ENCODE measurements at regions not wholly inside any gene's neighbourhood (a gene's known extent, or its start where the extent isn't known, plus 50 kb on each side); places are given as distances from the start of the nearest gene placed in this dataset.
"Not testable (repeated sequence)": the region's sequence is repeated elsewhere in the genome, so short reads cannot be mapped to it uniquely, and the experiment has no call there.

DNA sequence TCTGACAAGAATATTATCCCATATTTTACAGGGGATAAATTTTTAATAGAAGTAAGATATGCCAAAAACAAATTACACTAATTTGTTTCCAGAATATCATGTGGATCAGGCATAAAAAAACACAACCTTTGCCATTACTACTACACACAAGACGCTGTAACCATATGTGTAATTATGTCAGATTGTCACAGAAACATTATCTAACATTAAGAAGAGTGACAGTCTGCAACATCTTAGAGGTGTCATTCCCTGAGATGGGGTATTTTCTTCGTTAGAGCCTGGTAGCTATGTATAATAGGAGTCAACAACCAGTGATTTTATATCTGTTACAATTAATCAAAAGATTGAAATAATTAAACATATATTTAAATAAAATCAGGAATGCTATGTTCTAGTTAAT, 518.9 kb downstream of the RERGL start:
- no peaks in the 10 kb centered on the region for H3K4me1 ChIP-seq (ENCODE audit: control insufficient read depth in 5 of 5, insufficient read depth in 5 of 5, low read length in 5 of 5)
- H3K36me3 ChIP-seq (ENCODE audit: control insufficient read depth in 5 of 5, insufficient read depth in 5 of 5, low read length in 5 of 5): no peaks in the 10 kb centered on the region
- H3K4me3 ChIP-seq (ENCODE audit: low read depth in 1 of 5, low read length in 5 of 5): no peak overlapping the region
- no peak overlapping the region for H3K27ac ChIP-seq (ENCODE audit: low read depth, low read length)
- H3K9ac ChIP-seq (ENCODE audit: low read length in 5 of 5): no peak overlapping the region
- no peaks in the 10 kb centered on the region for H3K27me3 ChIP-seq (ENCODE audit: control insufficient read depth in 5 of 5, insufficient read depth in 4 of 5, low read length in 5 of 5)
- H3K9me3 ChIP-seq (ENCODE audit: control insufficient read depth in 5 of 5, low read length in 5 of 5): no peaks in the 10 kb centered on the region

DNA sequence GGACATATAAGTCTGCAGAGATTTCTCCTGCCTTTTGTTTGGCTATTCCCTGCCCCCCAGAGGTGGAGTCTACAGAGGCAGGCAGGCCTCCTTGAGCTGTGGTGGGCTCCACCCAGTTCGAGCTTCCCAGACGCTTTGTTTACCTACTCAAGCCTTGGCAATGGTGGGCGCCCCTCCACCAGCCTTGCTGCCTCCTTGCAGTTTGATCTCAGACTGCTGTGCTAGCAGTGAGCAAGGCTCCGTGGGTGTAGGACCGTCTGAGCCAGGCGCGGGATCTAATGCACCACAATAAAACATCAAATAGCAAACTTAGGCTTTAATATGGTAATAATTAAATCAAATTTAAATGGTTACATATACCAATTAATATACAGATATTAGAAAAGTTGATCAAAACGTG, 525.4 kb downstream of the RERGL start:
- not testable (repeated sequence) for H3K4me3 ChIP-seq (ENCODE audit: low read depth in 1 of 5, low read length in 5 of 5); H3K9me3 ChIP-seq (ENCODE audit: control insufficient read depth in 5 of 5, low read length in 5 of 5)

DNA sequence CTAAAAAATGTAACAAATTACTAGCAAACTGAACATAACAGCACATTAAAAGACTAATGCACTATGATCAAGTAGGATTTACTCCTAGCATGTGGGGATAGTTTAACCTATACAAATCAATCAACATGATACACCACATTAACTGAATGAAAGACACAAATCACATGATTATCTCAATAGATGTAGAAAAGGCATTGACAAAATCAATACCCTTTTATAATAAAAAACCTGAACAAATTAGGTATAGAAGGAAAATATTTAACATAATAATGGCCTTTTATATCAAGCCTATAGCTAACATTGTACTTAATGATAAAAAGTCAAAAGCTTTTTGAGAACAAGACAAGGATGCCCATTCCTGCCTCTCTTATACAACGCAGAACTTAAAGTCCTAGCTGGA, 540.0 kb downstream of the RERGL start:
- Histone ChIP-seq H3K27me3 (ENCODE audit: control insufficient read depth in 5 of 5, insufficient read depth in 4 of 5, low read length in 5 of 5) (no peaks in the 10 kb centered on the region), H3K9ac (ENCODE audit: low read length in 5 of 5) (no peak overlapping the region), H3K4me1 (ENCODE audit: control insufficient read depth in 5 of 5, insufficient read depth in 5 of 5, low read length in 5 of 5) (no peaks in the 10 kb centered on the region), H3K4me3 (ENCODE audit: low read depth in 1 of 5, low read length in 5 of 5) (no peak overlapping the region), H3K27ac (ENCODE audit: low read depth, low read length) (no peak overlapping the region), H3K36me3 (ENCODE audit: control insufficient read depth in 5 of 5, insufficient read depth in 5 of 5, low read length in 5 of 5) (no peaks in the 10 kb centered on the region), H3K9me3 (ENCODE audit: control insufficient read depth in 5 of 5, low read length in 5 of 5) (peaks cover 4 to 20% (median 13%) of the 10 kb centered on the region in 5 donors)

More for the DNA sequence above, 525.4 kb downstream of the RERGL start:
- not testable (repeated sequence) for H3K4me1 ChIP-seq (ENCODE audit: control insufficient read depth in 5 of 5, insufficient read depth in 5 of 5, low read length in 5 of 5); H3K27me3 ChIP-seq (ENCODE audit: control insufficient read depth in 5 of 5, insufficient read depth in 4 of 5, low read length in 5 of 5); H3K9ac ChIP-seq (ENCODE audit: low read length in 5 of 5); H3K36me3 ChIP-seq (ENCODE audit: control insufficient read depth in 5 of 5, insufficient read depth in 5 of 5, low read length in 5 of 5); H3K27ac ChIP-seq (ENCODE audit: low read depth, low read length)

DNA sequence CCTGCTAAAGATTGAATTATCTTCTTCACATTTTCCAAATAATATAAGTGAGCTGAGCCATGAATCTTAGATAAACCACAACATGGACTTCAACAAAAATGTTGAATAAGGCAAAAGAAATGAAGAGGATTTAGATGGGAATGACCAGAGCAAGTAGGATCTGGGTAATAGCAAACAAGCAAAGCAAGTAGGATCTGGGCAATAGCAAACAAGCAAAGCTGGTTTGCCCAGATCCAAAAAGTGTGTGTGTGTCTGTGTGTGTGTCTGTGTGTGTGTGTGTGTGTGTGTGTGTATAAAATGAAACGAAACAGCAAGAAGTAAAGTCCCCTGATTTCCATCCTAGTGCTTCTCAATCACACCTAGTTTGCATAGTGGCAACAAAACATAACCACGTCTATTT, 549.1 kb downstream of the RERGL start:
- Histone ChIP-seq H3K9ac (ENCODE audit: low read length in 5 of 5) (no peak overlapping the region), H3K4me3 (ENCODE audit: low read depth in 1 of 5, low read length in 5 of 5) (no peak overlapping the region), H3K36me3 (ENCODE audit: control insufficient read depth in 5 of 5, insufficient read depth in 5 of 5, low read length in 5 of 5) (no peaks in the 10 kb centered on the region), H3K4me1 (ENCODE audit: control insufficient read depth in 5 of 5, insufficient read depth in 5 of 5, low read length in 5 of 5) (no peaks in the 10 kb centered on the region), H3K27ac (ENCODE audit: low read depth, low read length) (no peak overlapping the region), H3K27me3 (ENCODE audit: control insufficient read depth in 5 of 5, insufficient read depth in 4 of 5, low read length in 5 of 5) (no peaks in the 10 kb centered on the region), H3K9me3 (ENCODE audit: control insufficient read depth in 5 of 5, low read length in 5 of 5) (peaks cover 0 to 29% (median 18%) of the 10 kb centered on the region in 5 donors)

DNA sequence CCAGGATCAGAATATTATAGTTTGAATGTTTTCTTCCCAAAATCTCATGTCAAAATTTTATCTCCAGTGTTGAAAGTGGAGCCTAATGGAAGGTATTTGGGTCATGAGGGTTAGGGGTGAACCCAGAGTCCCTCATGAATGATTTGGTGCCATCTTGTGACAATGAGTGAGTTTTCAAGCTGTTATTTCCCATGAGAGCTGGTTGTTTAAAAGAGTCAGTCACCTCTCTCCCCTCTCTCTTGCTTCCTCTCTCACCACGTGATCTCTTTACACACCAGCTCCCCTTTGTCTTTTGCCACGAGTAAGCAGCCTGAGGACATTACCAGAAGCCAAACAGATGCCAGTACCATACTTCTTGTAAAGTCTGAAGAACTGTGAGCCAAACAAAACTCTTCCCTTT, 561.6 kb downstream of the RERGL start:
- H3K27ac ChIP-seq (ENCODE audit: low read depth, low read length): no peak overlapping the region
- no peaks in the 10 kb centered on the region for H3K27me3 ChIP-seq (ENCODE audit: control insufficient read depth in 5 of 5, insufficient read depth in 4 of 5, low read length in 5 of 5)
- H3K4me1 ChIP-seq (ENCODE audit: control insufficient read depth in 5 of 5, insufficient read depth in 5 of 5, low read length in 5 of 5): no peaks in the 10 kb centered on the region
- H3K9me3 ChIP-seq (ENCODE audit: control insufficient read depth in 5 of 5, low read length in 5 of 5): peaks cover 0 to 3% (median 0%) of the 10 kb centered on the region in 5 donors
- no peak overlapping the region for H3K9ac ChIP-seq (ENCODE audit: low read length in 5 of 5)
- H3K36me3 ChIP-seq (ENCODE audit: control insufficient read depth in 5 of 5, insufficient read depth in 5 of 5, low read length in 5 of 5): no peaks in the 10 kb centered on the region
- no peak overlapping the region for H3K4me3 ChIP-seq (ENCODE audit: low read depth in 1 of 5, low read length in 5 of 5)

DNA sequence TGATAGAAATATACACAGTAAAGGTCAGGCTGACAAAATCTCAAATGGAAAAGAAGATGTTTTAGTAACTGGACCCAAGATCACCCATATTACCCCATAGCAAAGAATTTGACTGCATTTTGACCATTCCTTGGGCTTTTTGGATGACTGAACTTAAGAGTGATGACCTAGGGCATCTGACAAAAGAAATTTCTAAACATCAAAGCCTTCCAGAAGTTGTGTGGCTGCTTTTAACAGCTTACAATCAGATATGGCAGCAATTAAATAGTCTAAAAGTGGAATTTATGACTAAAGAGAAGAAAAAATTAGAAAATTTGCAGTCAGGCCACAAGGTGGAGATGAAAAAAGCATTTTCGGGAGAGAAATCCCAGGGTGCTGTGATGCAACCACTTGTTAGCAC, 563.0 kb downstream of the RERGL start:
- Histone ChIP-seq H3K36me3 (ENCODE audit: control insufficient read depth in 5 of 5, insufficient read depth in 5 of 5, low read length in 5 of 5) (no peaks in the 10 kb centered on the region), H3K9ac (ENCODE audit: low read length in 5 of 5) (no peak overlapping the region), H3K4me1 (ENCODE audit: control insufficient read depth in 5 of 5, insufficient read depth in 5 of 5, low read length in 5 of 5) (no peaks in the 10 kb centered on the region), H3K9me3 (ENCODE audit: control insufficient read depth in 5 of 5, low read length in 5 of 5) (no peaks in the 10 kb centered on the region), H3K27me3 (ENCODE audit: control insufficient read depth in 5 of 5, insufficient read depth in 4 of 5, low read length in 5 of 5) (no peaks in the 10 kb centered on the region), H3K27ac (ENCODE audit: low read depth, low read length) (no peak overlapping the region), H3K4me3 (ENCODE audit: low read depth in 1 of 5, low read length in 5 of 5) (no peak overlapping the region)

DNA sequence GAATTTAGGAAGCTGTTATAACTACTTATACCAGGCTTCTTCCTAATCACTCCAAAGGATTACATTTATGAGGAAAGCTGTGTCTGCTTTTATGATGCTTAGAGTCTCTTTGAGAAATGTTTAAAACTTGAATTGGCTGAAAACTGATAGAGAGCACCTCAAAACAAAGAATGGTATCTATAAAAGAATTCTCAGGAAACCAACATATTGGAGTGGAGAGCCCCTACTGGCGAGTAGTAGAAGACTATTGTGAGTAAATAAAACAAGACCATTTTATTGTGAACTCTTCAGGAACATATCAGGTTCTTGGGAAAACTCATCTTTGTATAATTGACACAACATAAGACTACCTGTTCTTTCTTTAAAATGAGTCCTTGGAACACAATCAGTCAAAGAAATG, 578.6 kb downstream of the RERGL start:
- Histone ChIP-seq H3K36me3 (ENCODE audit: control insufficient read depth in 5 of 5, insufficient read depth in 5 of 5, low read length in 5 of 5) (no peaks in the 10 kb centered on the region), H3K27me3 (ENCODE audit: control insufficient read depth in 5 of 5, insufficient read depth in 4 of 5, low read length in 5 of 5) (no peaks in the 10 kb centered on the region), H3K4me1 (ENCODE audit: control insufficient read depth in 5 of 5, insufficient read depth in 5 of 5, low read length in 5 of 5) (no peaks in the 10 kb centered on the region), H3K27ac (ENCODE audit: low read depth, low read length) (no peak overlapping the region), H3K9me3 (ENCODE audit: control insufficient read depth in 5 of 5, low read length in 5 of 5) (no peaks in the 10 kb centered on the region), H3K4me3 (ENCODE audit: low read depth in 1 of 5, low read length in 5 of 5) (no peak overlapping the region), H3K9ac (ENCODE audit: low read length in 5 of 5) (no peak overlapping the region)

DNA sequence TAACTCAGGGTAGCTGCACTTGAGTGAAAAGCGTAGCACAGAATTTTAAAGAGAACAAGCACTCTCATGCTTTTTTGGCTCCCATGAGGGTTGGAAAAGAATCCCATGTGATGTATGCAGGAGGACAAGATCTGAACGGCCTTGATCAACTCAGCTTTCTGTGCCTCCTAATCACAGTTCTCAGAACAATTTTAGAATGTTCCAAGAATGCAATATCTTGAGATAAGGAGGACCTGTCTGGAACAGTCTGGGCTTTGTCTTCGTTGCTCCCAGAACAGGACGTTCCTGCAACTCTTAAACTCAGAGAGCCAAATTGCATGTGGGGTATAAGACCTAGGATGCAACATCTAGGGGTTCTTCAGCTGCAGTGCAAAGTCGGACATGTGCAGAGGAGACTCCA, 582.7 kb downstream of the RERGL start:
- Histone ChIP-seq H3K36me3 (ENCODE audit: control insufficient read depth in 5 of 5, insufficient read depth in 5 of 5, low read length in 5 of 5) (no peaks in the 10 kb centered on the region), H3K27me3 (ENCODE audit: control insufficient read depth in 5 of 5, insufficient read depth in 4 of 5, low read length in 5 of 5) (no peaks in the 10 kb centered on the region), H3K4me1 (ENCODE audit: control insufficient read depth in 5 of 5, insufficient read depth in 5 of 5, low read length in 5 of 5) (no peaks in the 10 kb centered on the region), H3K27ac (ENCODE audit: low read depth, low read length) (no peak overlapping the region), H3K9me3 (ENCODE audit: control insufficient read depth in 5 of 5, low read length in 5 of 5) (no peaks in the 10 kb centered on the region), H3K4me3 (ENCODE audit: low read depth in 1 of 5, low read length in 5 of 5) (no peak overlapping the region), H3K9ac (ENCODE audit: low read length in 5 of 5) (no peak overlapping the region)

DNA sequence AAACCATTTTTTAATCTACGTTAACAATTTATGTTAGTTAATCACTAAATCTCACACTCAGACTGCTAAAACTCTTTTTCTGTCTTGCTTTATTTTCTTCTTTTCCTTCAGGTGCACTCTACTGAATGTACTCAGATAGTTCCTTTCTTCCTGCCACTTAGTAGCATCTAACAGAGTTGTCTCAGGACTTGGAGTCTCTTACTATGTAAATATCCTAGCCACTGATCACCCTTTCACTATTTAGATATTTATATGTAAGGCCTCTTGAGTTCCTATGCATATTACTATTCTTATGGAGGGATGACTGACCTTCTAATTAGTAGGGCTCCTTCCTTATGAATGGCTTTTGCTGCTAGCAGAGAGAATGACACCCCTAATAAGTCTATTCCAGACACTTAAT, 586.3 kb downstream of the RERGL start:
- no peak overlapping the region for H3K9ac ChIP-seq (ENCODE audit: low read length in 5 of 5)
- no peak overlapping the region for H3K4me3 ChIP-seq (ENCODE audit: low read depth in 1 of 5, low read length in 5 of 5)
- no peaks in the 10 kb centered on the region for H3K36me3 ChIP-seq (ENCODE audit: control insufficient read depth in 5 of 5, insufficient read depth in 5 of 5, low read length in 5 of 5)
- H3K27ac ChIP-seq (ENCODE audit: low read depth, low read length): no peak overlapping the region
- H3K27me3 ChIP-seq (ENCODE audit: control insufficient read depth in 5 of 5, insufficient read depth in 4 of 5, low read length in 5 of 5): no peaks in the 10 kb centered on the region
- H3K4me1 ChIP-seq (ENCODE audit: control insufficient read depth in 5 of 5, insufficient read depth in 5 of 5, low read length in 5 of 5): no peaks in the 10 kb centered on the region
- no peaks in the 10 kb centered on the region for H3K9me3 ChIP-seq (ENCODE audit: control insufficient read depth in 5 of 5, low read length in 5 of 5)

DNA sequence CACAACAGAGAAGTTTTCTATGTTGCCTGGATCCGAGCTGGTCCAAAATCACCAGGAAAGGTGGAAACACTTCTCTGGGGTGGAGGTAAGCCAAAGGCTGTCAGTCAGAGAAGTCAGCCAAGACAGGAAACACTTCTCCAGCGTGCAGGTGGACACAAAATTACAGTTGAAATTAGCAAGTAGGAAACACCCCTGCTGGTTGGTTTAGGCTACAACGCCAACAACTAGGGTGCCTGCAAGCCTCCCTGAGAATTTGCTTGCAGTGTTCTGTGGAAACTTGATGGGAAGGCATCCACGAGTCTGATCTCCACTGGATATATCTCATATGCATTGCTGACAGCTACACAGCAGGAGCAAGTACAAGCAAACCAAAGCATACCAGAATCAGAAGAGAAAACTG, 600.5 kb downstream of the RERGL start:
- no peak overlapping the region for H3K9ac ChIP-seq (ENCODE audit: low read length in 5 of 5)
- no peak overlapping the region for H3K27ac ChIP-seq (ENCODE audit: low read depth, low read length)
- H3K9me3 ChIP-seq (ENCODE audit: control insufficient read depth in 5 of 5, low read length in 5 of 5): no peaks in the 10 kb centered on the region
- H3K36me3 ChIP-seq (ENCODE audit: control insufficient read depth in 5 of 5, insufficient read depth in 5 of 5, low read length in 5 of 5): no peaks in the 10 kb centered on the region
- no peaks in the 10 kb centered on the region for H3K27me3 ChIP-seq (ENCODE audit: control insufficient read depth in 5 of 5, insufficient read depth in 4 of 5, low read length in 5 of 5)
- no peak overlapping the region for H3K4me3 ChIP-seq (ENCODE audit: low read depth in 1 of 5, low read length in 5 of 5)
- no peaks in the 10 kb centered on the region for H3K4me1 ChIP-seq (ENCODE audit: control insufficient read depth in 5 of 5, insufficient read depth in 5 of 5, low read length in 5 of 5)
